A549 (cell line): ENCODE measurements at regions not wholly inside any gene's neighbourhood (a gene's known extent, or its start where the extent isn't known, plus 50 kb on each side); places are given as distances from the start of the nearest gene placed in this dataset.

Experiments used
- ATAC-seq, 2 experiments: fragments of 200-7000 bp in 1 of 2; fragments of >200 bp in 1 of 2; cut with Nextera tagmentation in 1 of 2; cut with Tn5 transposase in 1 of 2; 3 replicates each; pipeline versions ENCODE4 v1.8.0 to v1.9.1; 2018 to 2020; ENCODE audit warnings: mild to moderate bottlenecking in 1 of 2, moderate library complexity in 1 of 2
- CTCF ChIA-PET: fragments of 300-600 bp; sonication (Branson Sonifier 250); formaldehyde crosslinking; extraction: SDS; loops from one replicate; lab custom pipeline; 2021; ENCODE audit warnings: antibody characterized with exemption, inconsistent platforms; lab: Yijun Ruan, JAX
- POLR2A ChIA-PET: fragments of 350-600 bp; formaldehyde crosslinking; extraction: SDS; loops from one replicate; lab custom pipeline; 2021; ENCODE audit warnings: antibody characterized with exemption, inconsistent platforms; lab: Yijun Ruan, JAX
- DNase-seq, 2 experiments: peaks; one replicate each; pipeline versions ENCODE4 v3.0.0 to v3.0.0-alpha.2; 2011 to 2016; ENCODE audit warnings: low read depth in 1 of 2, low spot score in 1 of 2
- FAIRE-seq: peaks from 2 replicates; lab custom pipeline; 2011; peaks lifted over from hg19 to GRCh38; lab: Jason Lieb, UNC
- H3K27ac ChIP-seq, 2 experiments: fragments of >200 bp; sonication (Bioruptor Twin); formaldehyde crosslinking; 3 replicates each; pipeline ENCODE4 v1.5.1; 2016 to 2017
- H3K4me1 ChIP-seq: fragments of >200 bp; sonication (Bioruptor Twin); formaldehyde crosslinking; 3 replicates; pipeline ENCODE4 v1.6.1; 2016
- H3K4me2 ChIP-seq: fragments of >200 bp; sonication (Bioruptor Twin); formaldehyde crosslinking; 3 replicates; pipeline ENCODE4 v1.6.1; 2016
- H3K4me3 ChIP-seq: fragments of >200 bp; sonication (Bioruptor Twin); formaldehyde crosslinking; 3 replicates; pipeline ENCODE4 v1.5.1; 2016
- H3K9me3 ChIP-seq: fragments of >200 bp; sonication (Bioruptor Twin); formaldehyde crosslinking; 3 replicates; pipeline ENCODE4 v1.6.1; 2016
- BCL3 ChIP-seq: fragments of >200 bp; sonication (Bioruptor Twin); formaldehyde crosslinking; IDR thresholded peaks from 3 replicates; pipeline ENCODE4 v1.6.1; 2016
- CBX2 ChIP-seq: fragments of 200-600 bp; sonication (generic); IDR thresholded peaks from 2 replicates; pipeline ENCODE4 v1.6.1; 2016; ENCODE audit warnings: low read depth, mild to moderate bottlenecking, borderline replicate concordance
- CBX8 ChIP-seq: fragments of 200-600 bp; sonication (generic); IDR thresholded peaks from 2 replicates; pipeline ENCODE4 v1.6.1; 2016
- CEBPB ChIP-seq, 2 experiments: fragments of >200 bp in 1 of 2; sonication (Bioruptor Twin) in 1 of 2; formaldehyde crosslinking in 1 of 2; IDR thresholded peaks; 2 replicates each; pipeline ENCODE4 v1.6.1; 2012 to 2016
- CHD4 ChIP-seq: fragments of 200-600 bp; sonication (generic); IDR thresholded peaks from 2 replicates; pipeline ENCODE4 v1.6.1; 2016; ENCODE audit warnings: antibody characterized with exemption, mild to moderate bottlenecking, borderline replicate concordance
- EHF ChIP-seq: fragments of 250-450 bp; sonication (Bioruptor Pico); IDR thresholded peaks from 2 replicates; pipeline ENCODE4 v1.5.0; 2020; ENCODE audit warnings: mild to moderate bottlenecking
- ELK1 ChIP-seq: fragments of 150-350 bp; IDR thresholded peaks from 2 replicates; pipeline ENCODE4 v1.6.1; 2014; ENCODE audit warnings: low read depth, mild to moderate bottlenecking, low read length
- ESRRA ChIP-seq: fragments of 150-350 bp; IDR thresholded peaks from 2 replicates; pipeline ENCODE4 v1.6.1; 2014; ENCODE audit warnings: mild to moderate bottlenecking, low read length, borderline replicate concordance
- FOSB ChIP-seq: fragments of 250-450 bp; sonication (Bioruptor Pico); IDR thresholded peaks from 2 replicates; pipeline ENCODE4 v1.5.0; 2020; ENCODE audit warnings: mild to moderate bottlenecking, moderate library complexity
- FOSL2 ChIP-seq, 2 experiments: fragments of 450-650 bp in 1 of 2; fragments of >200 bp in 1 of 2; sonication (Bioruptor Twin) in 1 of 2; formaldehyde crosslinking; IDR thresholded peaks; 2 replicates each; pipeline versions ENCODE4 v1.5.0 to v1.6.1; 2016 to 2020; ENCODE audit warnings: mild to moderate bottlenecking in 1 of 2, moderate library complexity in 1 of 2
- FOXS1 ChIP-seq: fragments of 250-450 bp; sonication (Bioruptor Pico); IDR thresholded peaks from 2 replicates; pipeline ENCODE4 v1.5.0; 2020; ENCODE audit warnings: mild to moderate bottlenecking, moderate library complexity
- GATA3 ChIP-seq: IDR thresholded peaks from 2 replicates; pipeline ENCODE4 v1.6.1; 2012; ENCODE audit warnings: borderline replicate concordance
- HDAC2 ChIP-seq: fragments of 200-600 bp; sonication (generic); IDR thresholded peaks from 2 replicates; pipeline ENCODE4 v1.6.1; 2016
- HMGXB4 ChIP-seq: fragments of 250-450 bp; sonication (Bioruptor Pico); IDR thresholded peaks from 2 replicates; pipeline ENCODE4 v1.5.0; 2021; ENCODE audit warnings: mild to moderate bottlenecking, moderate library complexity, borderline replicate concordance
- HOXA7 ChIP-seq: fragments of 250-450 bp; sonication (Bioruptor Pico); IDR thresholded peaks from 2 replicates; pipeline ENCODE4 v1.5.0; 2020; ENCODE audit warnings: mild to moderate bottlenecking, moderate library complexity
- HOXB13 ChIP-seq: fragments of 250-450 bp; sonication (Bioruptor Pico); IDR thresholded peaks from 2 replicates; pipeline ENCODE4 v1.5.0; 2020; ENCODE audit warnings: low read depth, mild to moderate bottlenecking, moderate library complexity
- HOXB5 ChIP-seq: fragments of 250-450 bp; sonication (Bioruptor Pico); IDR thresholded peaks from 2 replicates; pipeline ENCODE4 v1.5.0; 2020; ENCODE audit warnings: mild to moderate bottlenecking, moderate library complexity
- JUNB ChIP-seq: fragments of >200 bp; sonication (Bioruptor Twin); formaldehyde crosslinking; IDR thresholded peaks from 2 replicates; pipeline ENCODE4 v1.6.1; 2016
- MAZ ChIP-seq: fragments of 150-350 bp; IDR thresholded peaks from 2 replicates; pipeline ENCODE4 v1.6.1; 2014; ENCODE audit warnings: antibody characterized with exemption, low read depth, low read length, borderline replicate concordance
- PHF8 ChIP-seq: fragments of 200-600 bp; sonication (generic); IDR thresholded peaks from 2 replicates; pipeline ENCODE4 v1.6.1; 2016; ENCODE audit warnings: low read depth, mild to moderate bottlenecking, antibody characterized with exemption, moderate library complexity, borderline replicate concordance
- RCOR1 ChIP-seq: fragments of 150-350 bp; IDR thresholded peaks from 2 replicates; pipeline ENCODE4 v1.6.1; 2014; ENCODE audit warnings: antibody characterized with exemption, low read length, low read depth
- RNF2 ChIP-seq: fragments of 200-600 bp; sonication (generic); IDR thresholded peaks from 2 replicates; pipeline ENCODE4 v1.6.1; 2016; ENCODE audit warnings: low read depth, mild to moderate bottlenecking, antibody characterized with exemption, moderate library complexity, borderline replicate concordance
- TFCP2L1 ChIP-seq: fragments of 250-450 bp; sonication (Bioruptor Pico); IDR thresholded peaks from 2 replicates; pipeline ENCODE4 v1.5.0; 2021; ENCODE audit warnings: mild to moderate bottlenecking
- TP53 ChIP-seq: fragments of 250-450 bp; sonication (Bioruptor Pico); IDR thresholded peaks from 2 replicates; pipeline ENCODE4 v1.5.0; 2021; ENCODE audit warnings: mild to moderate bottlenecking, moderate library complexity
- USF2 ChIP-seq: fragments of 450-650 bp; IDR thresholded peaks from 2 replicates; pipeline ENCODE4 v1.6.1; 2014; ENCODE audit warnings: antibody characterized with exemption
- ZSCAN20 ChIP-seq: fragments of 250-450 bp; sonication (Bioruptor Pico); IDR thresholded peaks from 2 replicates; pipeline ENCODE4 v1.8.0; 2022; ENCODE audit warnings: mild to moderate bottlenecking, moderate library complexity
- WGBS: methylation state at CpG from one replicate; pipeline ENCODE4 v1.1.6; 2017; ENCODE audit errors: missing lambda C conversion rate; 5-methylcytosine and 5-hydroxymethylcytosine counted together
- TF ChIP-seq, protein P1 (sequence below): IDR thresholded peaks from 2 replicates; pipeline ENCODE4 v1.6.1; 2012
- TF ChIP-seq, protein P2 (sequence below): fragments of >200 bp; sonication (Bioruptor Twin); formaldehyde crosslinking; IDR thresholded peaks from 2 replicates; pipeline ENCODE4 v1.6.1; 2016
- TF ChIP-seq, protein P3 (sequence below): fragments of 250-450 bp; sonication (Bioruptor Pico); IDR thresholded peaks from 2 replicates; pipeline ENCODE4 v1.5.0; 2020; ENCODE audit warnings: low read depth, mild to moderate bottlenecking, moderate library complexity

DNA sequence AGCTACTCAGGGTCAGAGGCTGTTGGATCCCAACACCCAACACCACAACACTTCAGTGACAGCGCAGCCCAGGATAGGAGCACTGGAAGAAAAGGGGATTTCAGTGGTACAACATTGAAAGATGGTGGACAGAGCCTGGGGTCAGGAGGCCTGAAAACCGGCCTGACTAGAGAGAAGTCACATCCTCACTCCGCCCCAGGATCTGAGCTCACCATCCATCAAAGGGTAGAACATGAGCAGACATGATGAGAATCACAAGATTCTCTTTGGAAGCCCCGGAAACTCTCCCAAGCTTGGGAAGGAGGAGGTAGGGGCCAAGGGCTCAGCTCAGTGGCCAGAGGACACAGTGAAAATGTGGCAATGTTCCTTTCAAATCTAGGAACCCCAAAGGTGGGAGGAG, 271.3 kb downstream of the NPHP4 start:
- ChIA-PET POLR2A (no interaction called here), CTCF (no interaction called here)
- no peaks in the 10 kb centered on the region for H3K4me1 ChIP-seq
- ATAC-seq, result no peak
- TF ChIP-seq TP53 (CRISPR knock-in tag), result no peak
- TF ChIP-seq, protein P1, sequence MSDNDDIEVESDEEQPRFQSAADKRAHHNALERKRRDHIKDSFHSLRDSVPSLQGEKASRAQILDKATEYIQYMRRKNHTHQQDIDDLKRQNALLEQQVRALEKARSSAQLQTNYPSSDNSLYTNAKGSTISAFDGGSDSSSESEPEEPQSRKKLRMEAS, result no peak
- no peaks in the 10 kb centered on the region for H3K9me3 ChIP-seq
- no peak overlapping the region for H3K27ac ChIP-seq
- no peak overlapping the region for H3K4me2 ChIP-seq
- WGBS, result 28% methylated on average over 4 of the region's 4 CpGs
- no peak overlapping the region for H3K4me3 ChIP-seq
- no peak for FAIRE-seq
- DNase-seq, result no peak

- no peak overlapping the region for H3K27ac ChIP-seq
- FAIRE-seq (no peak), DNase-seq (no peak), ATAC-seq (no peak)
- no peaks in the 10 kb centered on the region for H3K9me3 ChIP-seq
- no peaks in the 10 kb centered on the region for H3K4me1 ChIP-seq
- CTCF ChIA-PET, result no interaction called here
- H3K4me3 ChIP-seq, result no peak overlapping the region
- 30% methylated on average over 8 of the region's 8 CpGs for WGBS
- H3K4me2 ChIP-seq, result no peak overlapping the region
- POLR2A ChIA-PET, result no interaction called here
- TF ChIP-seq GATA3 (no peak), PHF8 (no peak), CHD4 (no peak), HOXA7 (CRISPR knock-in tag) (no peak), HOXB5 (no peak), RCOR1 (no peak), ESRRA (no peak), RNF2 (no peak), USF2 (no peak), FOSL2 (IDR thresholded peaks at IDR 0.05) (no peak), FOSL2 (CRISPR knock-in tag; IDR thresholded peaks at IDR 0.05) (no peak), TFCP2L1 (no peak), CBX2 (no peak), FOSB (no peak), JUNB (no peak), MAZ (no peak), EHF (no peak)
- TF ChIP-seq, protein P2, sequence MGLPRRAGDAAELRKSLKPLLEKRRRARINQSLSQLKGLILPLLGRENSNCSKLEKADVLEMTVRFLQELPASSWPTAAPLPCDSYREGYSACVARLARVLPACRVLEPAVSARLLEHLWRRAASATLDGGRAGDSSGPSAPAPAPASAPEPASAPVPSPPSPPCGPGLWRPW, result no peak
- TF ChIP-seq, all 56 proteins: peak for 0
These were observed 271.7 kb downstream of the NPHP4 start for GRCh38 chr1:5720484-5720883.

- H3K27ac ChIP-seq, result no peak overlapping the region
- H3K4me3 ChIP-seq, result no peak overlapping the region
- no peak for DNase-seq
- H3K9me3 ChIP-seq, result no peaks in the 10 kb centered on the region
- WGBS, result 7% methylated on average over 3 of the region's 8 CpGs
- no peak for FAIRE-seq
- no peak for TF ChIP-seq CBX8
- TF ChIP-seq HDAC2, result no peak
- TF ChIP-seq HMGXB4, result no peak
- TF ChIP-seq PHF8, result no peak
- no peak for TF ChIP-seq CHD4
- no peak for TF ChIP-seq FOXS1 (CRISPR knock-in tag)
- no peak for TF ChIP-seq BCL3
- TF ChIP-seq TP53 (CRISPR knock-in tag), result no peak
- no peak for TF ChIP-seq ELK1
- TF ChIP-seq, protein P3, sequence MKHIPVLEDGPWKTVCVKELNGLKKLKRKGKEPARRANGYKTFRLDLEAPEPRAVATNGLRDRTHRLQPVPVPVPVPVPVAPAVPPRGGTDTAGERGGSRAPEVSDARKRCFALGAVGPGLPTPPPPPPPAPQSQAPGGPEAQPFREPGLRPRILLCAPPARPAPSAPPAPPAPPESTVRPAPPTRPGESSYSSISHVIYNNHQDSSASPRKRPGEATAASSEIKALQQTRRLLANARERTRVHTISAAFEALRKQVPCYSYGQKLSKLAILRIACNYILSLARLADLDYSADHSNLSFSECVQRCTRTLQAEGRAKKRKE, result no peak
- no peak for TF ChIP-seq ZSCAN20 (CRISPR knock-in tag)
- no peak for TF ChIP-seq HOXB13
- no peak for TF ChIP-seq CEBPB (IDR thresholded peaks at IDR 0.05)
- no peaks in the 10 kb centered on the region for H3K4me1 ChIP-seq
- no peak for ATAC-seq
- ChIA-PET POLR2A (no interaction called here), CTCF (interaction anchor here (1.2 kb wide), 1 partner anchor 25 kb away, joined by 4 read pairs; no protein-coding TSS in a partner anchor)
- no peak overlapping the region for H3K4me2 ChIP-seq
These were observed 272.2 kb downstream of the NPHP4 start for GRCh38 chr1:5720045-5720444.
